ENCODE measurements at regions not wholly inside any gene's neighbourhood (a gene's known extent, or its start where the extent isn't known, plus 50 kb on each side); places are given as distances from the start of the nearest gene placed in this dataset.

DNA sequence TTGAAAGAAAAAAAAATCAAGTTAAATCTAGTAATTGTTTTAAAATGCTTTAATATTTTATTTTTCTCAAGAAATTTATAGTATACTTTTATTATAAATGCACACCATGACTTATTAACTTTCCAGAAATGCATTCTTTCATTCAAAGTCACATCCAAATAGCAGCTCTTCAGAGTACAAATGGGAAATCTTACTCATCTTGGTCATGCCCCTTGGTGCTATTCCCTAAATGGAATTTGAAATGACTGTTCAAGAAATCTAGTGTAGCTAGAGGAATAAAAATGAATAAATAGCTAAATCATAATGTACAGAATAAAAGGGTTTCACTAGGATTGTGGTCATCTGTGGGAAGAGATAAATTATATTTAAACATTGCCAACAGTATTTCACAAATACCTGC is 1139.7 kb downstream of the PCDH18 start:
- Histone ChIP-seq H3K9me2 (ENCODE audit: low read depth, low read length) (no peaks in the 10 kb centered on the region), H3K4me1 (ENCODE audit: insufficient read depth, low read length, severe bottlenecking) (no peaks in the 10 kb centered on the region), H3K4me3 (ENCODE audit: low read depth, low read length, poor library complexity, severe bottlenecking) (no peak overlapping the region), H2AFZ (ENCODE audit: low read length) (no peak overlapping the region), H4K20me1 (ENCODE audit: insufficient read depth, low read length) (no peaks in the 10 kb centered on the region), H3K27me3 (ENCODE audit: insufficient read depth, low read length) (no peaks in the 10 kb centered on the region), H3K36me3 (ENCODE audit: insufficient read depth, low read length) (no peaks in the 10 kb centered on the region), H3K4me2 (ENCODE audit: low read length) (no peak overlapping the region), H3K9ac (ENCODE audit: low read length) (no peak overlapping the region), H3K9me3 (ENCODE audit: low read length) (no peaks in the 10 kb centered on the region), H3K27ac (ENCODE audit: low read depth, low read length, poor library complexity, severe bottlenecking) (no peak overlapping the region), H3K79me2 (ENCODE audit: insufficient read depth, low read length) (no peaks in the 10 kb centered on the region), H3F3A (ENCODE audit: insufficient read depth, low read length) (no peaks in the 10 kb centered on the region)
- TF ChIP-seq, protein P1, sequence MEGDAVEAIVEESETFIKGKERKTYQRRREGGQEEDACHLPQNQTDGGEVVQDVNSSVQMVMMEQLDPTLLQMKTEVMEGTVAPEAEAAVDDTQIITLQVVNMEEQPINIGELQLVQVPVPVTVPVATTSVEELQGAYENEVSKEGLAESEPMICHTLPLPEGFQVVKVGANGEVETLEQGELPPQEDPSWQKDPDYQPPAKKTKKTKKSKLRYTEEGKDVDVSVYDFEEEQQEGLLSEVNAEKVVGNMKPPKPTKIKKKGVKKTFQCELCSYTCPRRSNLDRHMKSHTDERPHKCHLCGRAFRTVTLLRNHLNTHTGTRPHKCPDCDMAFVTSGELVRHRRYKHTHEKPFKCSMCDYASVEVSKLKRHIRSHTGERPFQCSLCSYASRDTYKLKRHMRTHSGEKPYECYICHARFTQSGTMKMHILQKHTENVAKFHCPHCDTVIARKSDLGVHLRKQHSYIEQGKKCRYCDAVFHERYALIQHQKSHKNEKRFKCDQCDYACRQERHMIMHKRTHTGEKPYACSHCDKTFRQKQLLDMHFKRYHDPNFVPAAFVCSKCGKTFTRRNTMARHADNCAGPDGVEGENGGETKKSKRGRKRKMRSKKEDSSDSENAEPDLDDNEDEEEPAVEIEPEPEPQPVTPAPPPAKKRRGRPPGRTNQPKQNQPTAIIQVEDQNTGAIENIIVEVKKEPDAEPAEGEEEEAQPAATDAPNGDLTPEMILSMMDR (IDR thresholded peaks at IDR 0.05; ENCODE audit: low read length) = no peak
- TF ChIP-seq EZH2 (IDR thresholded peaks at IDR 0.05; ENCODE audit: borderline replicate concordance, low read length) = no peak

DNA sequence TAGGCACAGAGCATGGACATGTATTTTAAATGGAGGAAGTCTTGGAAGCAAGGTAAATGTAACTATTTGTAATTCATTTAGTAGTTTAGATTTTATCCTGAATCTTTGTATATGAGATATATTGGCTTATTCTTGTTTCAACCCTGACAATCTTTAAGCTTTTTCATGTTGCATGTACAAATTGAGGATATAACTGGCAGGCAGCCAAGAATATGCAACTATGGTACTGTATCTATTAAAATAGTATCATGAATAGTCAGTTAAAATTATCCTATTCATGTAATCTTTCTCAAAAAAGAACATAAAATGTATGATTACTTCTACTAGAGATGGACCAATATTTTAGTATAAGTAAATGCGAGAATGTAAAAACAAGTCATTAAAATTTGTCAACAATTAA is 1141.5 kb downstream of the PCDH18 start:
- no peaks in the 10 kb centered on the region for H3K9me3 ChIP-seq (ENCODE audit: low read length)
- H2AFZ ChIP-seq (ENCODE audit: low read length) = no peak overlapping the region
- H3K36me3 ChIP-seq (ENCODE audit: insufficient read depth, low read length) = no peaks in the 10 kb centered on the region
- H4K20me1 ChIP-seq (ENCODE audit: insufficient read depth, low read length) = no peaks in the 10 kb centered on the region
- no peaks in the 10 kb centered on the region for H3F3A ChIP-seq (ENCODE audit: insufficient read depth, low read length)
- no peak overlapping the region for H3K27ac ChIP-seq (ENCODE audit: low read depth, low read length, poor library complexity, severe bottlenecking)
- H3K27me3 ChIP-seq (ENCODE audit: insufficient read depth, low read length) = no peaks in the 10 kb centered on the region
- H3K4me1 ChIP-seq (ENCODE audit: insufficient read depth, low read length, severe bottlenecking) = no peaks in the 10 kb centered on the region
- TF ChIP-seq, protein P1 (IDR thresholded peaks at IDR 0.05; ENCODE audit: low read length) = no peak
- no peak for TF ChIP-seq EZH2 (IDR thresholded peaks at IDR 0.05; ENCODE audit: borderline replicate concordance, low read length)
- H3K4me3 ChIP-seq (ENCODE audit: low read depth, low read length, poor library complexity, severe bottlenecking) = no peak overlapping the region
- no peaks in the 10 kb centered on the region for H3K79me2 ChIP-seq (ENCODE audit: insufficient read depth, low read length)
- no peak overlapping the region for H3K9ac ChIP-seq (ENCODE audit: low read length)
- H3K4me2 ChIP-seq (ENCODE audit: low read length) = no peak overlapping the region
- H3K9me2 ChIP-seq (ENCODE audit: low read depth, low read length) = no peaks in the 10 kb centered on the region

DNA sequence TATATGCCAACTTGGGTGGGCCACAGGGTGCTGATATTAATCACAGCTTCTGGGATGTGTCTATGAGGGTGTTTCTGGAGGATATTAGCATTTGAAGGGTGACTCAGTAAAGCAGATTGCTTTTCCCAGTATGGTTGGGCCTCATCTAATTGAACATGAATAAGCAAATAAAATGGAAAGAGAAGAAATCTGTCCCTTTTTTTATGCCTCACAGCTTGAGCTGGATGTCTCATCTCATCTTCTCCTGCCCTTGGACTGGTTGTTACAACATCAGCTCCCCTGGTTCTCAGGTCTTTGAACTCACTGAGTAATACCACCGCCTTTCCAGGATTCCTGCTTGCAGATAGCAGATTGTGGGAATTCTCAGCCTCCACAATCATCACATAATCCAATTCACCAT is 1149.2 kb downstream of the PCDH18 start:
- no peaks in the 10 kb centered on the region for H3K36me3 ChIP-seq (ENCODE audit: insufficient read depth, low read length)
- no peak overlapping the region for H3K27ac ChIP-seq (ENCODE audit: low read depth, low read length, poor library complexity, severe bottlenecking)
- H3K4me1 ChIP-seq (ENCODE audit: insufficient read depth, low read length, severe bottlenecking) = no peaks in the 10 kb centered on the region
- TF ChIP-seq, protein P1 (IDR thresholded peaks at IDR 0.05; ENCODE audit: low read length) = no peak
- no peak for TF ChIP-seq EZH2 (IDR thresholded peaks at IDR 0.05; ENCODE audit: borderline replicate concordance, low read length)
- H2AFZ ChIP-seq (ENCODE audit: low read length) = no peak overlapping the region
- no peaks in the 10 kb centered on the region for H4K20me1 ChIP-seq (ENCODE audit: insufficient read depth, low read length)
- no peak overlapping the region for H3K4me3 ChIP-seq (ENCODE audit: low read depth, low read length, poor library complexity, severe bottlenecking)
- H3K9ac ChIP-seq (ENCODE audit: low read length) = no peak overlapping the region
- H3K4me2 ChIP-seq (ENCODE audit: low read length) = no peak overlapping the region
- no peaks in the 10 kb centered on the region for H3K27me3 ChIP-seq (ENCODE audit: insufficient read depth, low read length)
- H3K9me2 ChIP-seq (ENCODE audit: low read depth, low read length) = no peaks in the 10 kb centered on the region
- no peaks in the 10 kb centered on the region for H3K79me2 ChIP-seq (ENCODE audit: insufficient read depth, low read length)
- H3F3A ChIP-seq (ENCODE audit: insufficient read depth, low read length) = no peaks in the 10 kb centered on the region
- no peaks in the 10 kb centered on the region for H3K9me3 ChIP-seq (ENCODE audit: low read length)

Measured in OCI-LY1 (cell line).